HFFc6 (cell line): ENCODE measurements at regions not wholly inside any gene's neighbourhood (a gene's known extent, or its start where the extent isn't known, plus 50 kb on each side); places are given as distances from the start of the nearest gene placed in this dataset.

Source experiments
- DNase-seq: peaks from one replicate; pipeline ENCODE4 v3.0.0-alpha.2; 2018
- H3K27ac Mint-ChIP-seq: 2 replicates; pipeline ENCODE4 v1.8.0; 2020; ENCODE audit warnings: mild to moderate bottlenecking, mixed read lengths
- H3K27me3 Mint-ChIP-seq: 2 replicates; pipeline ENCODE4 v1.8.0; 2021; ENCODE audit warnings: mild to moderate bottlenecking, moderate library complexity, mixed read lengths; ENCODE audit not compliant: insufficient read depth
- H3K36me3 Mint-ChIP-seq: 2 replicates; pipeline ENCODE4 v1.8.0; 2021; ENCODE audit warnings: low read depth, mixed read lengths
- H3K4me1 Mint-ChIP-seq: 2 replicates; pipeline ENCODE4 v1.8.0; 2020; ENCODE audit warnings: low read depth, mixed read lengths
- H3K4me3 Mint-ChIP-seq: 2 replicates; pipeline ENCODE4 v1.8.0; 2020; ENCODE audit warnings: mild to moderate bottlenecking, moderate library complexity, mixed read lengths
- H3K9me3 Mint-ChIP-seq: 2 replicates; pipeline ENCODE4 v1.8.0; 2020; ENCODE audit warnings: mild to moderate bottlenecking, mixed read lengths
- TF ChIP-seq, protein P1 (sequence below): fragments of 200-600 bp; sonication (generic); IDR thresholded peaks from 2 replicates; pipeline ENCODE4 v1.5.0; 2021; ENCODE audit warnings: antibody characterized with exemption, mild to moderate bottlenecking

DNA sequence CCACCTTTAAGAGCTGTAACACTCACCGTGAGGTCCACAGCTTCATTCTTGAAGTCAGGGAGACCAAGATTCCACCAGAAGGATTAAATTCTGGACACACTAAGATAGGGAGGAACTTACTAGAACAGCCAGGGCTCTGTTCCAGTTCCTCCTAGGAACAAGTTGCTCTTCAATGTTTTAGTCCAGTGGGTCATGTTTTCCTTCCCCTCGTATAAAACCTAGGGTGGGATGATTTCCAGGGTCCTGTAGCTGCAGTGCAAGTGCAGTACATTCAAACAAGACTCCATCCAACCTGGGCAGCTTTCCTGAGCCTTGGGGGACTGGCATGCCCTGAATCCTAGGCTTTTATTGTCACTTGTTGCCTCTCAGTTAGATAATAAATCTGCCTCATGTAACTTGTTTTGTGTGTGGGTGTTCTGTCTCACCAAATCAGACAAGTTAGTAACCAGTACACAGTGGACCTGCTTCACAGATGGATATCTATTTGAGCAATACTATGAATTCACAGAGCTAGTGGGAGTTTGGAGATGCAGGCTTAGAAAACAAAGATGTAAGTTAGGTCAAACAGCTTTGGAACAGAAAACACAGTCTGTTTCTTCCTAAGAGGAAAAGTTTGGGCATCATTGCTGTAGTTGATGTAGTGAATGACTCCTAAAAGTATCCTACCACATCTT, 405.6 kb downstream of the GABRG2 start:
- H3K36me3 Mint-ChIP-seq = no peaks in the 10 kb centered on the region

DNA sequence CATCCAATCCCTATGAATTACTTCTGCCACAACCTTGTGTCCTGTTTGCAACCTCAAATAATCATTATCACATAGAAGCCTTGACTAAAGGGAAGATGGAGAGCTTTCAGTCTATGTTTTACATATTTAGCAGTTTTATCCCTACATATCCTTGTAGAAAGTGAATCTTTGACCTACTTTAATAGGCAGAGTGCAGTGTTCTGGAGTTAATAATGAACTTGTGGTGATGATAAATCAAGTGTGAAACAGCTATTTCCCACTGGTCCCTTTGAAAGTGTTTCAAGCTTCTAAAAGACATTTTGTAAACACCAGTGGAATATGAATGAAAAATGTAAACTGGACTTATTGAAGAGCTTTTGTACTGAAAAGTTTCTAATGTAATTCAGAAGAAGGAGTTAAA, 406.7 kb downstream of the GABRG2 start:
- Mint-ChIP-seq H3K27me3 (no peaks in the 10 kb centered on the region), H3K4me1 (no peaks in the 10 kb centered on the region), H3K4me3 (no peak overlapping the region), H3K9me3 (peaks cover 18% of the 10 kb centered on the region; the same call in 1 of the 2 replicates), H3K27ac (no peak overlapping the region), H3K36me3 (no peaks in the 10 kb centered on the region)
- TF ChIP-seq, protein P1, sequence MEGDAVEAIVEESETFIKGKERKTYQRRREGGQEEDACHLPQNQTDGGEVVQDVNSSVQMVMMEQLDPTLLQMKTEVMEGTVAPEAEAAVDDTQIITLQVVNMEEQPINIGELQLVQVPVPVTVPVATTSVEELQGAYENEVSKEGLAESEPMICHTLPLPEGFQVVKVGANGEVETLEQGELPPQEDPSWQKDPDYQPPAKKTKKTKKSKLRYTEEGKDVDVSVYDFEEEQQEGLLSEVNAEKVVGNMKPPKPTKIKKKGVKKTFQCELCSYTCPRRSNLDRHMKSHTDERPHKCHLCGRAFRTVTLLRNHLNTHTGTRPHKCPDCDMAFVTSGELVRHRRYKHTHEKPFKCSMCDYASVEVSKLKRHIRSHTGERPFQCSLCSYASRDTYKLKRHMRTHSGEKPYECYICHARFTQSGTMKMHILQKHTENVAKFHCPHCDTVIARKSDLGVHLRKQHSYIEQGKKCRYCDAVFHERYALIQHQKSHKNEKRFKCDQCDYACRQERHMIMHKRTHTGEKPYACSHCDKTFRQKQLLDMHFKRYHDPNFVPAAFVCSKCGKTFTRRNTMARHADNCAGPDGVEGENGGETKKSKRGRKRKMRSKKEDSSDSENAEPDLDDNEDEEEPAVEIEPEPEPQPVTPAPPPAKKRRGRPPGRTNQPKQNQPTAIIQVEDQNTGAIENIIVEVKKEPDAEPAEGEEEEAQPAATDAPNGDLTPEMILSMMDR = no peak
- no peak for DNase-seq

More for the DNA sequence above, 405.6 kb downstream of the GABRG2 start:
- Mint-ChIP-seq H3K4me3 (no peak overlapping the region), H3K4me1 (no peaks in the 10 kb centered on the region), H3K9me3 (peaks cover 22% of the 10 kb centered on the region), H3K27ac (no peak overlapping the region), H3K27me3 (no peaks in the 10 kb centered on the region)
- DNase-seq = no peak
- TF ChIP-seq, protein P1 = no peak

DNA sequence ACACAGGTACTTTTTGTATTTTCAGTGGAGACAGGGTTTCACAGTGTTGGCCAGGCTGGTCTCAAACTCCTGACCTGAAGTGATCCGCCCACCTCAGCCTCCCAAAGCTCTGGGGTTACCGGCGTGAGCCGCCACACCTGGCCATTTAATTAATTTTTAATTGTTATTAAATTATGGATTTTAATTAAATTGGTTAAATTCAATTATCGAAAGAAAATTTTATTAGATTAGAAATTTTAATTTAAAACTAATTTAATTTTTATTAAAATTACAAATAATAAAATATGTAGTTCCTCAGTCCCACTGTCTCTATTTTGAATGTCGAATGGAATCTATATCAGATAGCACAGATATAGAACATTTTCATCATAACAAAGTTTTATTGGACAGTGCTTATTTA, 416.5 kb downstream of the GABRG2 start:
- TF ChIP-seq, protein P1 = no peak

DNA sequence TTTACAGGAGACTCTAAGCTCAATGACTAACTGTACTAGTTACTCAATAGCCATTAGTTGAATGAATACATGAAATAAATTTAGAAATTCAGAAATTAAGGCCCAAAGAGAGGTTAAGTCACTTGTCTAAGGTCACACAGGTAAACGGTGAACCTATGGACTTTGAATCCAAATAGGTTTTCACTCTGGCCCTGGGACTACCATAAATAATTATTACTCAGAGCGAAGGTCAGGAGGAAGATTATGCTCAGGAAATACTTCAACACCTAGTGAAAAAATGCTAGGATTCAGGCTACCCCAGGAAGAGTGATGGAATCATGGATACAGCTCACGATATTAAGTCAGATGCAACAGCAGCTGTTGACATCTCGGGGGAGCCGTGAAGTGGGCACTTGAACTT, 417.4 kb downstream of the GABRG2 start:
- H3K4me3 Mint-ChIP-seq = no peak overlapping the region
- H3K9me3 Mint-ChIP-seq = peaks cover 22% of the 10 kb centered on the region
- no peak overlapping the region for H3K27ac Mint-ChIP-seq
- peaks cover 5% of the 10 kb centered on the region; the same call in 1 of the 2 replicates for H3K36me3 Mint-ChIP-seq
- H3K27me3 Mint-ChIP-seq = no peaks in the 10 kb centered on the region
- TF ChIP-seq, protein P1 = no peak
- DNase-seq = no peak
- no peaks in the 10 kb centered on the region for H3K4me1 Mint-ChIP-seq

More for the DNA sequence above, 416.5 kb downstream of the GABRG2 start:
- DNase-seq = no peak
- Mint-ChIP-seq H3K27ac (no peak overlapping the region), H3K4me3 (no peak overlapping the region), H3K36me3 (peaks cover 5% of the 10 kb centered on the region; the same call in 1 of the 2 replicates), H3K9me3 (peaks cover 22% of the 10 kb centered on the region), H3K27me3 (no peaks in the 10 kb centered on the region), H3K4me1 (no peaks in the 10 kb centered on the region)

DNA sequence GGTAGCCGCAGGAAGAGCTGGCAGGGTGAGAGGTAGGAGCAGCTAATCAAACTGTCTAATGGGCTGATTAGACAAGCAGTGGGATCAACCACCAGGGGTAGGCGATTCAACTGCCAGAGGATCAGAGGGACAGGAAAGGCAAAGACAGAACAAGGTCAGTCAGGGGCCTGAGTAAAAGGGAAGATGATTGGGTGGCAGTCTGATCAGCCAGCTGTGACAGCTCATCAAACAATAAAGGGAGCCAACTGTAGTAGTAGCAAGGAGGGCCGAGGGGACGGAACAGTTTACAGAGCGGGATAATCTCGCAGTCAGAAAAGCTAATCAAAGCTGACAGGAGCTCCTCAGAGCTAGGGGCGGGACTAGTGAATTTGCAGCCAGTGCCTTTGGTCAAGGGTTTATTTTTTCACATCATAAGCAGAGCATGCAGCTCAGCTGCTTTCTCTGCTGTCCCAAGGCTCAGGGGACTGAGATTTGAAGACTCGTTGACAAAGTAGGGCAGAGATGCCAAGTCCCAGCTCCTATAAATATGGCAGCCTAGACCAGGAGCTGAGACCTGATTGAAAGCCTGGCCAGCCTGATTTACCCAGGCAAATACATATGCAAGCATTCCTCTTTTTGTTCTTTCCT, 418.2 kb downstream of the GABRG2 start:
- no peak overlapping the region for H3K27ac Mint-ChIP-seq
- TF ChIP-seq, protein P1 = no peak
- H3K27me3 Mint-ChIP-seq = no peaks in the 10 kb centered on the region
- peaks cover 21% of the 10 kb centered on the region for H3K9me3 Mint-ChIP-seq
- H3K36me3 Mint-ChIP-seq = peaks cover 5% of the 10 kb centered on the region; the same call in 1 of the 2 replicates
- H3K4me3 Mint-ChIP-seq = no peak overlapping the region
- no peaks in the 10 kb centered on the region for H3K4me1 Mint-ChIP-seq
- no peak for DNase-seq
